Neuronal stem cell (in vitro differentiated cells): ENCODE measurements at regions not wholly inside any gene's neighbourhood (a gene's known extent, or its start where the extent isn't known, plus 50 kb on each side); places are given as distances from the start of the nearest gene placed in this dataset.
"Not testable (repeated sequence)": the region's sequence is repeated elsewhere in the genome, so short reads cannot be mapped to it uniquely, and the experiment has no call there.

Experiments used
- DNase-seq: peaks from one replicate; pipeline ENCODE4 v3.0.0-alpha.2; 2013; ENCODE audit warnings: low spot score
- H2AFZ ChIP-seq: one replicate; pipeline ENCODE4 v1.6.1; 2013; ENCODE audit warnings: mild to moderate bottlenecking, low read length, inconsistent platforms
- H2AK5ac ChIP-seq: 2 replicates; pipeline ENCODE4 v1.6.1; 2013; ENCODE audit warnings: low read depth, mild to moderate bottlenecking, inconsistent platforms, low read length, moderate library complexity, mixed read lengths
- H2BK120ac ChIP-seq: 2 replicates; pipeline ENCODE4 v1.6.1; 2013; ENCODE audit warnings: low read depth, mild to moderate bottlenecking, inconsistent platforms, low read length, moderate library complexity, mixed read lengths
- H2BK12ac ChIP-seq: one replicate; pipeline ENCODE4 v1.6.1; 2013; ENCODE audit warnings: low read length, inconsistent platforms
- H2BK15ac ChIP-seq: 2 replicates; pipeline ENCODE4 v1.6.1; 2013; ENCODE audit warnings: mild to moderate bottlenecking, low read length, inconsistent platforms, mixed read lengths
- H2BK5ac ChIP-seq: one replicate; pipeline ENCODE4 v1.6.1; 2013; ENCODE audit warnings: inconsistent platforms, mild to moderate bottlenecking, low read length, moderate library complexity
- H3K14ac ChIP-seq: one replicate; pipeline ENCODE4 v1.6.1; 2013; ENCODE audit warnings: low read length, inconsistent platforms
- H3K18ac ChIP-seq: 2 replicates; pipeline ENCODE4 v1.6.1; 2013; ENCODE audit warnings: low read length, inconsistent platforms
- H3K23ac ChIP-seq: 2 replicates; pipeline ENCODE4 v1.6.1; 2013; ENCODE audit warnings: low read depth, mild to moderate bottlenecking, mixed read lengths, low read length, inconsistent platforms; ENCODE audit not compliant: poor library complexity
- H3K27ac ChIP-seq: replicated peaks from 3 replicates; pipeline ENCODE4 v1.5.1; 2013; ENCODE audit warnings: low read length, inconsistent platforms
- H3K27me3 ChIP-seq, 3 experiments: 2 replicates each; pipeline ENCODE4 v1.6.1; 2013; ENCODE audit warnings: low read length in 3 of 3, mild to moderate bottlenecking in 2 of 3, inconsistent platforms in 1 of 3, low read depth in 1 of 3, mixed read lengths in 1 of 3, moderate library complexity in 1 of 3; ENCODE audit not compliant: control insufficient read depth in 3 of 3, insufficient read depth in 3 of 3
- H3K36me3 ChIP-seq, 2 donors: replicated peaks in 1 of 2; 2 replicates each; pipeline ENCODE4 v1.6.1; 2013; ENCODE audit warnings: low read length in 2 of 2; ENCODE audit not compliant: control insufficient read depth in 2 of 2, insufficient read depth in 2 of 2
- H3K4ac ChIP-seq: 2 replicates; pipeline ENCODE4 v1.6.1; 2013; ENCODE audit warnings: inconsistent platforms, mild to moderate bottlenecking, low read length, moderate library complexity
- H3K4me1 ChIP-seq, 2 donors: 1 replicate in 1 of 2; 2 replicates in 1 of 2; pipeline ENCODE4 v1.6.1; 2013; ENCODE audit warnings: low read length in 2 of 2, low read depth in 1 of 2; ENCODE audit not compliant: control insufficient read depth in 2 of 2, insufficient read depth in 1 of 2
- H3K4me2 ChIP-seq: one replicate; pipeline ENCODE4 v1.6.1; 2013; ENCODE audit warnings: mild to moderate bottlenecking, low read length, inconsistent platforms; ENCODE audit not compliant: insufficient read depth, poor library complexity, severe bottlenecking
- H3K4me3 ChIP-seq, 2 donors: 2 replicates each; pipeline ENCODE4 v1.5.1; 2013; ENCODE audit warnings: low read length in 2 of 2, mild to moderate bottlenecking in 2 of 2, inconsistent platforms in 1 of 2, moderate library complexity in 1 of 2
- H3K79me1 ChIP-seq: one replicate; pipeline ENCODE4 v1.6.1; 2013; ENCODE audit warnings: low read depth, mild to moderate bottlenecking, inconsistent platforms, low read length, moderate library complexity
- H3K9ac ChIP-seq: one replicate; pipeline ENCODE4 v1.6.1; 2013; ENCODE audit warnings: mild to moderate bottlenecking, low read depth, low read length, inconsistent platforms; ENCODE audit not compliant: poor library complexity
- H3K9me3 ChIP-seq, 2 donors: replicated peaks in 1 of 2; 2 replicates each; pipeline versions ENCODE3 to v1.6.1; 2013; ENCODE audit warnings: low read length in 2 of 2, mild to moderate bottlenecking in 2 of 2, inconsistent platforms in 1 of 2, low read depth in 1 of 2, mixed read lengths in 1 of 2, moderate library complexity in 1 of 2; ENCODE audit not compliant: control insufficient read depth in 2 of 2, insufficient read depth in 1 of 2
- H4K8ac ChIP-seq: one replicate; pipeline ENCODE4 v1.6.1; 2013; ENCODE audit warnings: low read depth, mild to moderate bottlenecking, inconsistent platforms, low read length, moderate library complexity
- H4K91ac ChIP-seq: one replicate; pipeline ENCODE4 v1.6.1; 2013; ENCODE audit warnings: low read length, low read depth, mild to moderate bottlenecking, inconsistent platforms; ENCODE audit not compliant: poor library complexity
- WGBS, 2 donors: extraction: QIAGEN DNeasy Blood & Tissue Kit; methylation state at CpG; one replicate each; pipeline ENCODE4 v1.1.7; 2013; ENCODE audit warnings: missing lambda C conversion rate in 2 of 2, mixed read lengths in 1 of 2; ENCODE audit not compliant: insufficient read length in 2 of 2, insufficient replicate concordance in 1 of 2; ENCODE audit errors: extremely low coverage in 2 of 2; 5-methylcytosine and 5-hydroxymethylcytosine counted together

DNA sequence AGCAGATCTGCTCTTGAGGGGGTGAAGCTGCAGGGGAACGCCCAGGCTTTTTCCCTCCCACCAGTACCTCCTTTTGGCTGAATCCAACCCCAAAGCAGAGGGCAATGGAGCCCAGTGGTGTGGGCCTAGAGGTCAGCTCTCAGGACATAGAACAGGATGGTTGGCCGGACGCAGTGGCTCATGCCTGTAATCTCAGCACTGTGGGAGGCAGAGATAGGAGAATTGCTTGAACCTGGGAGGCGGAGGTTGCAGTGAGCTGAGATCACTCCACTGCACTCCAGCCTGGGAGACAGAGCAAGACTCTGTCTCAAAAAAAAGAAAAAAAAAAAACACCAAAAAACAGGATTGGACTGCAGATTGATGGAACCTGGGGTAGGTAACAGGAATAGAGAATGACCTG, 73.3 kb upstream of the ADGRL1 start:
- H2BK12ac ChIP-seq, H3K4me2 ChIP-seq, DNase-seq, H2BK5ac ChIP-seq, H4K91ac ChIP-seq, H3K4me3 ChIP-seq, H3K18ac ChIP-seq, H2AFZ ChIP-seq, H2BK15ac ChIP-seq, H3K9ac ChIP-seq, H3K4ac ChIP-seq, H3K27ac ChIP-seq, H4K8ac ChIP-seq, H3K36me3 ChIP-seq, H3K4me1 ChIP-seq, H2AK5ac ChIP-seq, H3K79me1 ChIP-seq, H2BK120ac ChIP-seq, H3K27me3 ChIP-seq, H3K9me3 ChIP-seq, H3K23ac ChIP-seq, H3K14ac ChIP-seq: not testable (repeated sequence)
- WGBS, 2 donors, result no CpG with 5 or more reads among the region's 4 CpGs

DNA sequence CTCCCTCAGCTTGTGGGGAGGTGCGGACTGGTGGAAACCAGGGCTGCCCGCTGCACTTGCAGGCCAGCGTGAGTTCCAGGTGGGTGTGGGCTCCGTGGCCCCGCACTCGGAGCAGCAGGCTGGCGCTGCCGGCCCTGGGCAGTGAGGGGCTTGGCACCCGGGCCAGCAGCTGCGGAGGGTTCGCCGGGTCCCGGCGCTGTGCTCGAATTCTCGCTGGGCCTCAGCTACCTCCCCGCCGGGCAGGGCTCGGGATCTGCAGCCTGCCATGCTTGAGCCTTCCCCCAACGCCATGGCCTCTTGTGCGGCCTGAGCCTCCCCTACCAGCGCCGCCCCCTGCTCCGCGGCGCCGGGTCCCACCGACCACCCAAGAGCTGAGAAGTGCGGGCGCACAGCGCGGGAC, 71.6 kb upstream of the ADGRL1 start:
- Histone ChIP-seq H2AK5ac (peak overlapping the region; percentile 33), H3K18ac (no peak overlapping the region), H3K27ac (no peak overlapping the region), H3K9me3 (peaks cover 0 to 6% of the 10 kb centered on the region in 2 donors), H3K23ac (no peak overlapping the region), H3K14ac (no peak overlapping the region), H3K79me1 (no peaks in the 10 kb centered on the region), H2BK120ac (no peak overlapping the region), H2AFZ (no peak overlapping the region), H2BK12ac (no peak overlapping the region), H2BK5ac (no peak overlapping the region), H3K4me2 (no peak overlapping the region), H3K4me3 (no peak overlapping the region), H4K8ac (no peak overlapping the region), H3K4ac (no peak overlapping the region), H4K91ac (no peak overlapping the region), H3K4me1 (no peaks in the 10 kb centered on the region), H3K9ac (no peak overlapping the region), H3K36me3 (peaks cover 0 to 2% of the 10 kb centered on the region in 2 donors), H2BK15ac (no peak overlapping the region), H3K27me3 (no peaks in the 10 kb centered on the region)
- no CpG with 5 or more reads among the region's 32 CpGs for WGBS, 2 donors
- DNase-seq, result no peak

DNA sequence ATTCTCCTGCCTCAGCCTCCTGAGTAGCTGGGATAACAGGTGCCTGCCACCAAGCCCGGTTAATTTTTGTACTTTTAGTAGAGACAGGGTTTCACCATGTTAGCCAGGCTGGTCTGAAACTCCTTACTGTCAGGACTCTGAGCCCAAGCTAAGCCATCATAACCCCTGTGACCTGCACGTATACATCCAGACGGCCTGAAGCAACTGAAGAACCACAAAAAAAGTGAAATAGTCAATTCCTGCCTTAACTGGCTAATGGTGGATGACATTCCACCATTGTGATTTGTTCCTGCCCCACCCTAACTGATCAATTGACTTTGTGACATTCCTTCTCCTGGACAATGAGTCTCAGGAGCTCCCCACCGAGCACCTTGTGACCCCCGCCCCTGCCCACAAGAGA, 69.9 kb upstream of the ADGRL1 start:
- not testable (repeated sequence) for H3K9me3 ChIP-seq, H3K4me3 ChIP-seq, H3K27me3 ChIP-seq, H3K79me1 ChIP-seq, H2BK5ac ChIP-seq, H3K4me2 ChIP-seq, H3K36me3 ChIP-seq, H2BK120ac ChIP-seq, H2BK15ac ChIP-seq, H2AK5ac ChIP-seq, H2BK12ac ChIP-seq, H4K91ac ChIP-seq, H3K4me1 ChIP-seq, H4K8ac ChIP-seq, H2AFZ ChIP-seq, H3K9ac ChIP-seq, H3K23ac ChIP-seq, H3K14ac ChIP-seq, H3K4ac ChIP-seq, H3K27ac ChIP-seq, DNase-seq, H3K18ac ChIP-seq
- no CpG with 5 or more reads among the region's 5 CpGs for WGBS, 2 donors

DNA sequence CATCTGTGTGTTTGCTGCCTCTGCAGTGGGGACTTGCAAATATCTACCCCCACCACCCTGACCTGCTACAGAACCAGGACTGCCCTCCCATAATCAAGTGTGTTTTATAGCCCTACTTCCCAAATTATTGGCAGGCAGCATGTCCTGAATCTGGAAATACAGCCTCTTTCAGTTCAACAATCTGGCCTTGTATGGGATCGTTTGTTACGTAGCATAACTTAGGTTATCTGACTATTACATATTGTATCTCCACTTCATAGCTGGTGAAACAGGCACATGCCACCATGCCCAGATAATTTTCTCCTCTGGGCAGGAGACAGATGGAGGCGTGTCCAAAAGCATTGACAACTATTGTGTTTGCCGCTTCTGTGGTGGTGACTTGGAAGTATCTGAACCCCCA, 66.7 kb upstream of the ADGRL1 start:
- peaks cover 0 to 5% (median 0%) of the 10 kb centered on the region in 3 experiments for H3K27me3 ChIP-seq
- H3K9ac ChIP-seq, result no peak overlapping the region
- no peak overlapping the region for H3K23ac ChIP-seq
- no peak for DNase-seq
- no peaks in the 10 kb centered on the region for H3K79me1 ChIP-seq
- H3K27ac ChIP-seq, result no peak overlapping the region
- H4K8ac ChIP-seq, result no peak overlapping the region
- no peak overlapping the region for H3K4me3 ChIP-seq
- WGBS, 2 donors, result no CpG with 5 or more reads among the region's 4 CpGs
- no peak overlapping the region for H2AFZ ChIP-seq
- no peak overlapping the region for H2BK12ac ChIP-seq
- no peak overlapping the region for H2BK120ac ChIP-seq
- H3K14ac ChIP-seq, result no peak overlapping the region
- H2BK5ac ChIP-seq, result no peak overlapping the region
- no peak overlapping the region for H3K4ac ChIP-seq
- no peak overlapping the region for H2AK5ac ChIP-seq
- H4K91ac ChIP-seq, result no peak overlapping the region
- no peak overlapping the region for H3K18ac ChIP-seq
- peaks cover 0 to 8% of the 10 kb centered on the region in 2 donors for H3K9me3 ChIP-seq
- peaks cover 0 to 4% of the 10 kb centered on the region in 2 donors for H3K4me1 ChIP-seq
- no peak overlapping the region for H3K4me2 ChIP-seq
- peaks cover 0 to 2% of the 10 kb centered on the region in 2 donors for H3K36me3 ChIP-seq
- no peak overlapping the region for H2BK15ac ChIP-seq
